HepG2 (cell line): ENCODE measurements at regions not wholly inside any gene's neighbourhood (a gene's known extent, or its start where the extent isn't known, plus 50 kb on each side); places are given as distances from the start of the nearest gene placed in this dataset.
"Not testable (repeated sequence)": the region's sequence is repeated elsewhere in the genome, so short reads cannot be mapped to it uniquely, and the experiment has no call there.

Experiments
- ATAC-seq: fragments of 200-7000 bp; cut with Tn5 transposase; 3 replicates; pipeline ENCODE4 v1.9.1; 2020; ENCODE audit warnings: mild to moderate bottlenecking, moderate library complexity
- BruUV-seq: library from RNA; stranded (reverse); fragments of 400-500 nt; replicated peaks from 2 replicates; lab custom pipeline; 2021; lab: Mats Ljungman, UMichigan
- CTCF ChIA-PET: fragments of 300-600 bp; formaldehyde crosslinking; extraction: SDS; loops from one replicate; lab custom pipeline; 2021; ENCODE audit warnings: low total read pairs, inconsistent platforms, low intra/inter-chr PET ratio; lab: Yijun Ruan, JAX
- POLR2A ChIA-PET: fragments of 350-600 bp; sonication (Branson Sonifier 250); formaldehyde crosslinking; loops from one replicate; lab custom pipeline; 2020; ENCODE audit warnings: antibody characterized with exemption, inconsistent platforms; lab: Yijun Ruan, JAX
- DNase-seq: peaks from one replicate; pipeline ENCODE4 v3.0.0-alpha.2; 2015; ENCODE audit warnings: low spot score
- FAIRE-seq: peaks from 3 replicates; lab custom pipeline; 2011; peaks lifted over from hg19 to GRCh38; lab: Jason Lieb, UNC
- H2AFZ ChIP-seq: one replicate; pipeline ENCODE4 v1.6.1; 2011; ENCODE audit warnings: low read length, inconsistent platforms
- H3K27ac ChIP-seq: fragments of 300-600 bp; 3 replicates; pipeline ENCODE4 v1.8.0; 2011; ENCODE audit warnings: mixed run types, mild to moderate bottlenecking, mixed read lengths, low read length, inconsistent platforms; ENCODE audit not compliant: insufficient read depth; ENCODE audit errors: extremely low read length
- H3K27me3 ChIP-seq, 2 experiments: fragments of 200-600 bp in 1 of 2; 2 replicates in 1 of 2; 3 replicates in 1 of 2; pipeline versions ENCODE4 v1.6.0 to v1.8.0; 2011; ENCODE audit warnings: low read length in 2 of 2, mild to moderate bottlenecking in 2 of 2, moderate library complexity in 2 of 2, inconsistent platforms in 1 of 2; ENCODE audit not compliant: insufficient read depth in 2 of 2, control insufficient read depth in 1 of 2
- H3K36me3 ChIP-seq, 2 experiments: fragments of 200-600 bp in 1 of 2; replicated peaks in 1 of 2; 2 replicates in 1 of 2; 3 replicates in 1 of 2; pipeline versions ENCODE4 v1.5.1 to v1.8.0; 2011; ENCODE audit warnings: low read length in 2 of 2, inconsistent platforms in 1 of 2; ENCODE audit not compliant: insufficient read depth in 2 of 2, control insufficient read depth in 1 of 2
- H3K4me1 ChIP-seq: 2 replicates; pipeline ENCODE4 v1.5.1; 2012; ENCODE audit warnings: low read length, inconsistent platforms; ENCODE audit not compliant: insufficient read depth
- H3K4me2 ChIP-seq: 2 replicates; pipeline ENCODE4 v1.6.0; 2011; ENCODE audit warnings: low read depth, low read length, inconsistent platforms
- H3K4me3 ChIP-seq, 3 experiments: fragments of 200-600 bp in 1 of 3; sonication (generic), shearing (Covaris generic) in 1 of 3; replicated peaks in 1 of 3; 2 replicates each; pipeline ENCODE4 v1.5.1; 2011 to 2016; ENCODE audit warnings: low read length in 3 of 3, inconsistent platforms in 2 of 3, low read depth in 2 of 3, mild to moderate bottlenecking in 2 of 3, control low read depth in 1 of 3, mixed read lengths in 1 of 3; ENCODE audit not compliant: insufficient read depth in 1 of 3
- H3K79me2 ChIP-seq: one replicate; pipeline ENCODE4 v1.6.1; 2011; ENCODE audit warnings: low read length, inconsistent platforms; ENCODE audit not compliant: insufficient read depth
- H3K9ac ChIP-seq: 2 replicates; pipeline ENCODE4 v1.6.0; 2011; ENCODE audit warnings: mild to moderate bottlenecking, low read depth, low read length, inconsistent platforms; ENCODE audit not compliant: insufficient read depth
- H3K9me3 ChIP-seq: 2 replicates; pipeline ENCODE4 v1.5.1; 2012; ENCODE audit warnings: mild to moderate bottlenecking, low read length
- H4K20me1 ChIP-seq: 2 replicates; pipeline ENCODE4 v1.6.0; 2011; ENCODE audit warnings: inconsistent platforms, mild to moderate bottlenecking, low read length, moderate library complexity; ENCODE audit not compliant: insufficient read depth
- NFE2L1 ChIP-seq: sonication (generic); formaldehyde crosslinking; IDR thresholded peaks from 2 replicates; pipeline ENCODE4 v1.4.0; 2020; ENCODE audit warnings: missing genetic modification reagents, mild to moderate bottlenecking, borderline replicate concordance
- ZNF235 ChIP-seq: sonication (generic); formaldehyde crosslinking; IDR thresholded peaks from 2 replicates; pipeline ENCODE4 v1.8.1; 2023; ENCODE audit warnings: mild to moderate bottlenecking, missing genetic modification reagents, borderline replicate concordance
- WGBS: methylation state at CpG from one replicate; pipeline ENCODE4 v1.1.6; 2017; ENCODE audit warnings: low lambda C conversion rate; 5-methylcytosine and 5-hydroxymethylcytosine counted together
- in situ Hi-C: cut with HindIII; loops from 2 replicates; pipeline ENCODE4 v1.10.0; 2017; ENCODE audit warnings: low pct_unique_long_range_greater_than_20kb; ENCODE audit not compliant: extremely low pct_ligation_motif_present
- intact Hi-C: fragments of 100-400 bp; cut with micrococcal nuclease; formaldehyde crosslinking; loops from one replicate; pipeline ENCODE4 v1.10.0; 2022; ENCODE audit not compliant: unreplicated experiment
- TF ChIP-seq, protein P1 (sequence below): sonication (generic); formaldehyde crosslinking; IDR thresholded peaks from 2 replicates; pipeline ENCODE4 v1.4.0; 2020; ENCODE audit warnings: mild to moderate bottlenecking, missing genetic modification reagents
- TF ChIP-seq, protein P2 (sequence below): sonication (generic); formaldehyde crosslinking; IDR thresholded peaks from 2 replicates; pipeline ENCODE4 v1.8.0; 2022; ENCODE audit warnings: missing genetic modification reagents, mild to moderate bottlenecking, moderate library complexity, borderline replicate concordance

GRCh38 chr21:9750341-9751086 lies 770.9 kb upstream of the TPTE start (continued):
- TF ChIP-seq ZNF235 (CRISPR knock-in tag) (no peak), NFE2L1 (no peak)
- TF ChIP-seq, protein P1, sequence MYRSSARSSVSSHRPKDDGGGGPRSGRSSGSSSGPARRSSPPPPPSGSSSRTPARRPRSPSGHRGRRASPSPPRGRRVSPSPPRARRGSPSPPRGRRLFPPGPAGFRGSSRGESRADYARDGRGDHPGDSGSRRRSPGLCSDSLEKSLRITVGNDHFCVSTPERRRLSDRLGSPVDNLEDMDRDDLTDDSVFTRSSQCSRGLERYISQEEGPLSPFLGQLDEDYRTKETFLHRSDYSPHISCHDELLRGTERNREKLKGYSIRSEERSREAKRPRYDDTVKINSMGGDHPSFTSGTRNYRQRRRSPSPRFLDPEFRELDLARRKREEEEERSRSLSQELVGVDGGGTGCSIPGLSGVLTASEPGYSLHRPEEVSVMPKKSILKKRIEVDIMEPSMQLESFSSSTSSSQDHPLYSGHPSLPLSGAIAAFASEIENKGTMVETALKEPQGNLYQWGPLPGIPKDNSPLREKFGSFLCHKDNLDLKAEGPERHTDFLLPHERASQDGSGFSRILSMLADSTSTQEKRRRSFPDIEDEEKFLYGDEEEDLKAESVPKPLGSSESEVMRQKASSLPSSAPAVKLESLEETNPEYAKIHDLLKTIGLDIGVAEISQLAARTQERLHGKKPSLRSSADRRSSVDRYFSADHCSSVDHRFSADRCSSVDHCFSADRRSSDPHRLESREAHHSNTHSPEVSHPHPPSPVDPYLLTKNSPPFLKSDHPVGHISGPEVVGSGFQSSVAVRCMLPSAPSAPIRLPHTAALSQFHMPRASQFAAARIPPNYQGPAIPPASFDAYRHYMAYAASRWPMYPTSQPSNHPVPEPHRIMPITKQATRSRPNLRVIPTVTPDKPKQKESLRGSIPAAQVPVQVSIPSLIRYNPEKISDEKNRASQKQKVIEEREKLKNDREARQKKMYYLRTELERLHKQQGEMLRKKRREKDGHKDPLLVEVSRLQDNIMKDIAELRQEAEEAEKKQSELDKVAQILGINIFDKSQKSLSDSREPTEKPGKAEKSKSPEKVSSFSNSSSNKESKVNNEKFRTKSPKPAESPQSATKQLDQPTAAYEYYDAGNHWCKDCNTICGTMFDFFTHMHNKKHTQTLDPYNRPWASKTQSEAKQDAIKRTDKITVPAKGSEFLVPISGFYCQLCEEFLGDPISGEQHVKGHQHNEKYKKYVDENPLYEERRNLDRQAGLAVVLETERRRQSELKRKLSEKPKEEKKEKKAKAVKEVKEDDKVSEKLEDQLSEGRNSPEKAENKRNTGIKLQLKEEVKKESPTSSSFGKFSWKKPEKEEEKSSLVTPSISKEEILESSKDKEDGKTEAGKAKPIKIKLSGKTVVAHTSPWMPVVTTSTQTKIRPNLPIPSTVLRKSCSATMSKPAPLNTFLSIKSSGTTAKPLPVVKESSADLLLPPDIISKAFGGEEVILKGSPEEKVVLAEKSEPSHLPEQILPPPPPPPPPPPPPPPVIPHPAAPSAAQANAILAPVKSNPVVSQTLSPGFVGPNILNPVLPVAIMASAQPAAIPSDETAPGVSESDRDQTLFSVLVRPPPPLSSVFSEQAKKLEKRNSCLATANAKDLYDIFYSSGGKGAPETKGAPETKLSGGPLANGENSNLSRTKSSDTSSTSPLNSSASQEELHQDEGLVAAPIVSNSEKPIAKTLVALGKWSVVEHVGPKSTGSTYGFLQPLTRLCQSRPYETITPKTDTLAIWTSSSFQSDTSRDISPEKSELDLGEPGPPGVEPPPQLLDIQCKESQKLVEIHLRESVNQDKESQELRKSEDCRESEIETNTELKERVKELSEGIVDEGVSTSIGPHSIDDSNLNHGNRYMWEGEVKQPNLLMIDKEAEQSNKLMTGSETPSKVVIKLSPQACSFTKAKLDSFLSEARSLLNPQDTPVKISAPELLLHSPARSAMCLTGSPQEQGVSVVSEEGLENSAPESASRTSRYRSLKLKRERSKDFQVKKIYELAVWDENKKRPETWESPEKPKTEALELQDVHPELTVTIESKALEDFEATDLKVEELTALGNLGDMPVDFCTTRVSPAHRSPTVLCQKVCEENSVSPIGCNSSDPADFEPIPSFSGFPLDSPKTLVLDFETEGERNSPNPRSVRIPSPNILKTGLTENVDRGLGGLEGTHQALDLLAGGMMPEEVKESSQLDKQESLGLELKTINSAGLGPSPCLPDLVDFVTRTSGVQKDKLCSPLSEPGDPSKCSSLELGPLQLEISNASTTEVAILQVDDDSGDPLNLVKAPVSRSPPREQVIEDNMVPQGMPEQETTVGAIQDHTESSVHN (CRISPR knock-in tag) = no peak
- TF ChIP-seq, protein P2, sequence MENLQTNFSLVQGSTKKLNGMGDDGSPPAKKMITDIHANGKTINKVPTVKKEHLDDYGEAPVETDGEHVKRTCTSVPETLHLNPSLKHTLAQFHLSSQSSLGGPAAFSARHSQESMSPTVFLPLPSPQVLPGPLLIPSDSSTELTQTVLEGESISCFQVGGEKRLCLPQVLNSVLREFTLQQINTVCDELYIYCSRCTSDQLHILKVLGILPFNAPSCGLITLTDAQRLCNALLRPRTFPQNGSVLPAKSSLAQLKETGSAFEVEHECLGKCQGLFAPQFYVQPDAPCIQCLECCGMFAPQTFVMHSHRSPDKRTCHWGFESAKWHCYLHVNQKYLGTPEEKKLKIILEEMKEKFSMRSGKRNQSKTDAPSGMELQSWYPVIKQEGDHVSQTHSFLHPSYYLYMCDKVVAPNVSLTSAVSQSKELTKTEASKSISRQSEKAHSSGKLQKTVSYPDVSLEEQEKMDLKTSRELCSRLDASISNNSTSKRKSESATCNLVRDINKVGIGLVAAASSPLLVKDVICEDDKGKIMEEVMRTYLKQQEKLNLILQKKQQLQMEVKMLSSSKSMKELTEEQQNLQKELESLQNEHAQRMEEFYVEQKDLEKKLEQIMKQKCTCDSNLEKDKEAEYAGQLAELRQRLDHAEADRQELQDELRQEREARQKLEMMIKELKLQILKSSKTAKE (CRISPR knock-in tag) = no peak

GRCh38 chr21:9751087-9751585 lies 770.2 kb upstream of the TPTE start:
- H3K9me3 ChIP-seq = peaks cover 97% of the 10 kb centered on the region
- H3K79me2 ChIP-seq, H3K4me2 ChIP-seq, CTCF ChIA-PET, POLR2A ChIA-PET, H3K36me3 ChIP-seq, H3K27me3 ChIP-seq, H3K4me1 ChIP-seq, H2AFZ ChIP-seq, H3K9ac ChIP-seq, H4K20me1 ChIP-seq, DNase-seq, intact Hi-C loops, H3K27ac ChIP-seq, BruUV-seq, FAIRE-seq, in situ Hi-C loops, H3K4me3 ChIP-seq: not testable (repeated sequence)
- WGBS = 3% methylated on average over 6 of the region's 6 CpGs
- peak; percentile 27; the same call in 2 of the 3 replicates for ATAC-seq

GRCh38 chr21:9752028-9752427 lies 769.4 kb upstream of the TPTE start:
- H3K4me3 ChIP-seq, FAIRE-seq, BruUV-seq, H2AFZ ChIP-seq, H3K4me2 ChIP-seq, H3K27me3 ChIP-seq, DNase-seq, intact Hi-C loops, CTCF ChIA-PET, ATAC-seq, POLR2A ChIA-PET, in situ Hi-C loops, H3K36me3 ChIP-seq, H4K20me1 ChIP-seq, H3K27ac ChIP-seq, H3K79me2 ChIP-seq, H3K4me1 ChIP-seq, H3K9ac ChIP-seq: not testable (repeated sequence)
- peaks cover 97% of the 10 kb centered on the region for H3K9me3 ChIP-seq
- 6% methylated on average over 9 of the region's 9 CpGs for WGBS
